MM.1S (cell line): ENCODE measurements at regions not wholly inside any gene's neighbourhood (a gene's known extent, or its start where the extent isn't known, plus 50 kb on each side); places are given as distances from the start of the nearest gene placed in this dataset.

Source experiments
- DNase-seq: peaks from one replicate; pipeline ENCODE4 v3.0.0-alpha.2; 2015
- H2AFZ ChIP-seq: fragments of 300-600 bp; sonication (generic); 2 replicates; pipeline ENCODE4 v1.6.0; 2016; ENCODE audit warnings: antibody characterized with exemption, low read length
- H3F3A ChIP-seq: fragments of 300-600 bp; sonication (generic); 2 replicates; pipeline ENCODE4 v1.6.1; 2016; ENCODE audit warnings: mild to moderate bottlenecking, antibody characterized with exemption, low read length, moderate library complexity, mixed read lengths; ENCODE audit not compliant: insufficient read depth
- H3K27ac ChIP-seq: fragments of 300-600 bp; sonication (generic); 2 replicates; pipeline ENCODE4 v1.5.1; 2016; ENCODE audit warnings: mild to moderate bottlenecking, low read length
- H3K27me3 ChIP-seq: fragments of 300-600 bp; sonication (generic); replicated peaks from 2 replicates; pipeline ENCODE4 v1.6.0; 2016; ENCODE audit warnings: low read length; ENCODE audit not compliant: insufficient read depth
- H3K36me3 ChIP-seq: fragments of 300-600 bp; sonication (generic); replicated peaks from 2 replicates; pipeline ENCODE4 v1.6.1; 2016; ENCODE audit warnings: mild to moderate bottlenecking, low read length, mixed read lengths; ENCODE audit not compliant: insufficient read depth
- H3K4me1 ChIP-seq: fragments of 300-600 bp; sonication (generic); 2 replicates; pipeline ENCODE4 v1.6.1; 2016; ENCODE audit warnings: low read length, mixed read lengths
- H3K4me2 ChIP-seq: fragments of 300-600 bp; sonication (generic); 2 replicates; pipeline ENCODE4 v1.6.0; 2016; ENCODE audit warnings: low read depth, low read length
- H3K4me3 ChIP-seq: fragments of 300-600 bp; sonication (generic); 2 replicates; pipeline ENCODE4 v1.5.1; 2016; ENCODE audit warnings: low read length, mixed read lengths
- H3K79me2 ChIP-seq: fragments of 300-600 bp; sonication (generic); 2 replicates; pipeline ENCODE4 v1.6.1; 2016; ENCODE audit warnings: mixed run types, low read length, mixed read lengths
- H3K9ac ChIP-seq: fragments of 300-600 bp; sonication (generic); 2 replicates; pipeline ENCODE4 v1.6.1; 2016; ENCODE audit warnings: low read length, mixed read lengths
- H3K9me2 ChIP-seq: fragments of 300-600 bp; sonication (generic); replicated peaks from 2 replicates; pipeline ENCODE4 v1.6.1; 2016; ENCODE audit warnings: mild to moderate bottlenecking, low read length, mixed read lengths; ENCODE audit not compliant: insufficient read depth
- H3K9me3 ChIP-seq: fragments of 300-600 bp; sonication (generic); replicated peaks from 2 replicates; pipeline ENCODE4 v1.6.1; 2016; ENCODE audit warnings: mild to moderate bottlenecking, low read length, mixed read lengths; ENCODE audit not compliant: insufficient read depth
- H4K20me1 ChIP-seq: fragments of 300-600 bp; sonication (generic); 2 replicates; pipeline ENCODE4 v1.6.1; 2016; ENCODE audit warnings: mild to moderate bottlenecking, low read length, moderate library complexity, mixed read lengths; ENCODE audit not compliant: insufficient read depth
- CTCF ChIP-seq: fragments of 300-600 bp; sonication (generic); IDR thresholded peaks from 2 replicates; pipeline ENCODE4 v1.5.1; 2016; ENCODE audit warnings: antibody characterized with exemption, low read length, mixed read lengths
- EZH2 ChIP-seq: fragments of 300-600 bp; sonication (generic); optimal IDR thresholded peaks from 2 replicates; pipeline ENCODE3; 2017; ENCODE audit warnings: low read depth, mild to moderate bottlenecking, antibody characterized with exemption, low read length, mixed read lengths
- EZH2phosphoT487 ChIP-seq: fragments of 300-600 bp; sonication (generic); IDR thresholded peaks from 2 replicates; pipeline ENCODE4 v1.6.1; 2018; ENCODE audit warnings: antibody characterized with exemption, low read length

- H3K9me2 ChIP-seq, result no peaks in the 10 kb centered on the region
- no peaks in the 10 kb centered on the region for H3F3A ChIP-seq
- peaks cover 3% of the 10 kb centered on the region; the same call in 1 of the 2 replicates for H3K27me3 ChIP-seq
- no peak overlapping the region for H3K4me2 ChIP-seq
- no peaks in the 10 kb centered on the region for H3K4me1 ChIP-seq
- H2AFZ ChIP-seq, result no peak overlapping the region
- TF ChIP-seq EZH2 (no peak), CTCF (no peak), EZH2phosphoT487 (no peak)
- H3K27ac ChIP-seq, result no peak overlapping the region
- no peak overlapping the region for H3K4me3 ChIP-seq
- no peaks in the 10 kb centered on the region for H3K79me2 ChIP-seq
- no peak overlapping the region for H3K9ac ChIP-seq
- no peaks in the 10 kb centered on the region for H4K20me1 ChIP-seq
- H3K9me3 ChIP-seq, result no peaks in the 10 kb centered on the region
- no peak for DNase-seq
- no peaks in the 10 kb centered on the region for H3K36me3 ChIP-seq
These were observed 144.8 kb downstream of the CRYBB2 start for GRCh38 chr22:25364281-25364680.

- Histone ChIP-seq H4K20me1 (no peaks in the 10 kb centered on the region), H3K4me2 (no peak overlapping the region), H3K9ac (no peak overlapping the region), H3K4me1 (no peaks in the 10 kb centered on the region), H3K9me2 (no peaks in the 10 kb centered on the region), H3F3A (no peaks in the 10 kb centered on the region), H3K4me3 (no peak overlapping the region), H3K27ac (no peak overlapping the region), H2AFZ (no peak overlapping the region), H3K27me3 (peaks cover 3% of the 10 kb centered on the region; the same call in 1 of the 2 replicates), H3K9me3 (no peaks in the 10 kb centered on the region), H3K36me3 (no peaks in the 10 kb centered on the region), H3K79me2 (no peaks in the 10 kb centered on the region)
- no peak for TF ChIP-seq EZH2
- no peak for TF ChIP-seq EZH2phosphoT487
- TF ChIP-seq CTCF, result no peak
- DNase-seq, result no peak
These were observed 145.3 kb downstream of the CRYBB2 start for GRCh38 chr22:25364736-25365241.

GRCh38 chr22:25365491-25366261, 146.2 kb downstream of the CRYBB2 start:
- Histone ChIP-seq H3K27me3 (0 out of 2 replicates have a peak, but pooled peaks cover 3% of the 10 kb centered on the region), H3K27ac (no peak overlapping the region), H3K4me2 (no peak overlapping the region), H3K9me3 (no peaks in the 10 kb centered on the region), H3F3A (no peaks in the 10 kb centered on the region), H3K9ac (no peak overlapping the region), H3K9me2 (no peaks in the 10 kb centered on the region), H3K36me3 (no peaks in the 10 kb centered on the region), H3K4me3 (no peak overlapping the region), H3K4me1 (no peaks in the 10 kb centered on the region), H4K20me1 (no peaks in the 10 kb centered on the region), H3K79me2 (no peaks in the 10 kb centered on the region), H2AFZ (no peak overlapping the region)
- no peak for TF ChIP-seq EZH2phosphoT487
- no peak for TF ChIP-seq EZH2
- TF ChIP-seq CTCF, result no peak
- DNase-seq, result no peak
